Naive thymus-derived CD4-positive, alpha-beta T cell (primary cell): ENCODE measurements at regions not wholly inside any gene's neighbourhood (a gene's known extent, or its start where the extent isn't known, plus 50 kb on each side); places are given as distances from the start of the nearest gene placed in this dataset.

ENCODE experiments used
- ATAC-seq: fragments of 150-1000 bp; cut with Tn5 transposase; 2 replicates; pipeline ENCODE4 v1.10.0; 2021; ENCODE audit warnings: mild to moderate bottlenecking, moderate library complexity
- CTCF ChIA-PET: fragments of 350-600 bp; sonication (Branson Sonifier 250); formaldehyde crosslinking; loops from one replicate; lab custom pipeline; 2021; ENCODE audit warnings: antibody characterized with exemption; lab: Charles Lee
- POLR2A ChIA-PET: fragments of 350-600 bp; sonication (Branson Sonifier 250); formaldehyde crosslinking; loops from one replicate; lab custom pipeline; 2021; ENCODE audit warnings: antibody characterized with exemption, inconsistent platforms; lab: Charles Lee
- DNase-seq, 9 donors: peaks; one replicate each; pipeline versions ENCODE4 v3.0.0 to v3.0.0-alpha.2; 2020 to 2022; ENCODE audit warnings: mixed read lengths in 1 of 9
- H3K27ac ChIP-seq: one replicate; pipeline ENCODE4 v1.7.0; 2013; ENCODE audit warnings: mild to moderate bottlenecking, low read depth, low read length, moderate library complexity
- H3K27me3 ChIP-seq, 2 donors: one replicate each; pipeline ENCODE4 v1.7.0; 2013; ENCODE audit warnings: low read length in 2 of 2, mild to moderate bottlenecking in 2 of 2, moderate library complexity in 2 of 2; ENCODE audit not compliant: control insufficient read depth in 2 of 2, insufficient read depth in 2 of 2
- H3K36me3 ChIP-seq, 3 experiments: 1 replicate in 2 of 3; 2 replicates in 1 of 3; pipeline ENCODE4 v1.7.0; 2013; ENCODE audit warnings: low read length in 3 of 3, mild to moderate bottlenecking in 3 of 3, moderate library complexity in 1 of 3; ENCODE audit not compliant: insufficient read depth in 3 of 3, control insufficient read depth in 2 of 3
- H3K4me1 ChIP-seq, 2 donors: one replicate each; pipeline ENCODE4 v1.7.0; 2013; ENCODE audit warnings: low read length in 2 of 2, mild to moderate bottlenecking in 2 of 2, moderate library complexity in 1 of 2; ENCODE audit not compliant: control insufficient read depth in 2 of 2, insufficient read depth in 2 of 2
- H3K4me3 ChIP-seq: 2 replicates; pipeline ENCODE4 v1.7.0; 2013; ENCODE audit warnings: mild to moderate bottlenecking, low read length
- H3K9me3 ChIP-seq, 3 experiments: 1 replicate in 2 of 3; 2 replicates in 1 of 3; pipeline ENCODE4 v1.7.0; 2013; ENCODE audit warnings: low read length in 3 of 3; ENCODE audit not compliant: control insufficient read depth in 2 of 3
- H3K27ac Mint-ChIP-seq, 9 donors: one replicate each; pipeline ENCODE4 v1.8.0; 2020 to 2022; ENCODE audit warnings: mixed read lengths in 9 of 9, mild to moderate bottlenecking in 8 of 9, moderate library complexity in 5 of 9, inconsistent platforms in 2 of 9
- H3K27me3 Mint-ChIP-seq, 5 donors: one replicate each; pipeline ENCODE4 v1.8.0; 2021 to 2022; ENCODE audit warnings: mixed read lengths in 5 of 5, mild to moderate bottlenecking in 1 of 5
- H3K36me3 Mint-ChIP-seq, 5 donors: one replicate each; pipeline ENCODE4 v1.8.0; 2020 to 2022; ENCODE audit warnings: mixed read lengths in 5 of 5, mild to moderate bottlenecking in 3 of 5, inconsistent platforms in 1 of 5
- H3K4me1 Mint-ChIP-seq, 7 donors: one replicate each; pipeline ENCODE4 v1.8.0; 2020 to 2022; ENCODE audit warnings: mixed read lengths in 7 of 7, mild to moderate bottlenecking in 3 of 7, inconsistent platforms in 1 of 7
- H3K4me3 Mint-ChIP-seq, 10 donors: one replicate each; pipeline ENCODE4 v1.8.0; 2020 to 2022; ENCODE audit warnings: mild to moderate bottlenecking in 10 of 10, mixed read lengths in 10 of 10, moderate library complexity in 6 of 10, inconsistent platforms in 2 of 10
- H3K9me3 Mint-ChIP-seq, 11 donors: one replicate each; pipeline ENCODE4 v1.8.0; 2020 to 2022; ENCODE audit warnings: mixed read lengths in 11 of 11, mild to moderate bottlenecking in 4 of 11, inconsistent platforms in 1 of 11, moderate library complexity in 1 of 11
- intact Hi-C, 2 donors: fragments of 100-400 bp; cut with micrococcal nuclease; formaldehyde crosslinking; loops; one replicate each; pipeline ENCODE4 v1.15.1; 2023

DNA sequence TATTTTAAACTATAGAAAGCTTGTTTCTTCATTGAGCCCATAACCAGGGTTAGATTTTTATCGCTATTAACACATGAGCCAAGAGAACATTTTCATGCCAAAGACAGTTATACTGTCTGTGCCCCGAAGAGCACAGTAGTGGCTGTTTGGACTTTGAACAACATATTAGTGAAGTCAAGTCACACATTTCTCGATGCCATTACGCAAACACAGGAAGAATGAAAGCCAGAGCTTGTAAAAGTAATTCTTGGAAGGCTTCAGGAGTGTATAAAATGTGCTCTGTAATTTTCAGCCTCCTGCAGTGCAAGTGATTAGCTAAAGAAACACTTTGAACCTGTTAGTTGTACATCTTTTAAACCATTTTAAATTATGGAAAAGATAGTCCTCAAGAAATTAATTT, 590.7 kb upstream of the PITX2 start:
- no peaks in the 10 kb centered on the region for H3K36me3 Mint-ChIP-seq

DNA sequence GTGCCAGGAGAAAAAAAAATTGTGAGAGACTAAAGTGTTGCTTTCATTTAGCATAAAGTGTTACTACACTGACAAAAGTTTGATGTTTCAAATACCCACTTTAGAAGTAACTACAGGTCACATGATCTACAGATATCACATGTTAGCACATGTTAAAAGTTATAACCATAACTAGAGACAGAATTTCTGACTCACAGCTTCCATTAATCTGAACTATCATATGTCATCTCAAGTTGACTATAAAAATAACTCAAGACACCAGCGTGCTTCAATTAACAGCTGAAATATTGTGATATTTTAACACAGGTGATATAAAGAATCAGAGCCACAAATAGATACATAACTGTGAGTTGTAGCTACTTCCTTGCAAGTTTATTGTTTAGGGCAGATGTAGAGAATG, 591.5 kb upstream of the PITX2 start:
- Histone ChIP-seq H3K4me3 (no peak overlapping the region), H3K9me3 (no peaks in the 10 kb centered on the region), H3K27me3 (no peaks in the 10 kb centered on the region), H3K4me1 (no peaks in the 10 kb centered on the region), H3K27ac (no peak overlapping the region), H3K36me3 (no peaks in the 10 kb centered on the region)
- Mint-ChIP-seq H3K4me3 (no peak overlapping the region), H3K4me1 (no peaks in the 10 kb centered on the region), H3K9me3 (peaks cover 0 to 8% (median 0%) of the 10 kb centered on the region in 11 donors), H3K27ac (no peak overlapping the region), H3K27me3 (no peaks in the 10 kb centered on the region), H3K36me3 (no peaks in the 10 kb centered on the region)
- intact Hi-C loops: no loop called here
- ChIA-PET CTCF (no interaction called here), POLR2A (no interaction called here)
- no peak for ATAC-seq
- DNase-seq: no peak

More for the DNA sequence above, 590.7 kb upstream of the PITX2 start:
- intact Hi-C loops: no loop called here
- no peak for DNase-seq
- Mint-ChIP-seq H3K27me3 (no peaks in the 10 kb centered on the region), H3K27ac (no peak overlapping the region), H3K4me3 (no peak overlapping the region), H3K9me3 (peaks cover 0 to 8% (median 0%) of the 10 kb centered on the region in 11 donors), H3K4me1 (no peaks in the 10 kb centered on the region)
- no peaks in the 10 kb centered on the region for H3K36me3 ChIP-seq
- ATAC-seq: no peak
- no peak overlapping the region for H3K4me3 ChIP-seq
- no peak overlapping the region for H3K27ac ChIP-seq
- CTCF ChIA-PET: no interaction called here
- H3K9me3 ChIP-seq: no peaks in the 10 kb centered on the region
- POLR2A ChIA-PET: no interaction called here
- H3K4me1 ChIP-seq: no peaks in the 10 kb centered on the region
- H3K27me3 ChIP-seq: no peaks in the 10 kb centered on the region

DNA sequence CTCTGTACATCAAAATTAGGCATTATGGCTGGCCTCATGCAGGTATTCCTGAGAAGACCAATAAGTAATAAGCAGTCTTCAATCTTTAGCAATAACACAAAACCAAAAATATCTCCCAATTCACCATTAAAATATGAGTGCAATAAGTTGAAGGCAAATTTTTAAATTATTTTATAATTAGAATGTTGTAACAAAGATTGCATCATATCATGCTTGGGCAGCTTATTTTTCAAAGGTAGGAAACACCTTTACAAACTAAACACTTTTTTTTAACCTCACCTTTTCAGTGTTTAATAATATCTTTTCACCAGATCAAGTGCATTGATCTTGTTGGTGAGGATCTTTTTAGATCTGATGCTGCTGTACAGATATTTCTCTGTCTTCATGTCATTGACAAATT, 592.9 kb upstream of the PITX2 start:
- intact Hi-C loops: no loop called here
- H3K36me3 Mint-ChIP-seq: no peaks in the 10 kb centered on the region
- Histone ChIP-seq H3K36me3 (no peaks in the 10 kb centered on the region), H3K27ac (no peak overlapping the region), H3K4me1 (no peaks in the 10 kb centered on the region), H3K4me3 (no peak overlapping the region), H3K27me3 (no peaks in the 10 kb centered on the region), H3K9me3 (no peaks in the 10 kb centered on the region)
- no peak for DNase-seq
- no peak overlapping the region for H3K4me3 Mint-ChIP-seq
- no peaks in the 10 kb centered on the region for H3K4me1 Mint-ChIP-seq
- ChIA-PET POLR2A (no interaction called here), CTCF (no interaction called here)
- ATAC-seq: no peak
- peaks cover 0 to 10% (median 0%) of the 10 kb centered on the region in 11 donors for H3K9me3 Mint-ChIP-seq
- H3K27me3 Mint-ChIP-seq: no peaks in the 10 kb centered on the region
- no peak overlapping the region for H3K27ac Mint-ChIP-seq

DNA sequence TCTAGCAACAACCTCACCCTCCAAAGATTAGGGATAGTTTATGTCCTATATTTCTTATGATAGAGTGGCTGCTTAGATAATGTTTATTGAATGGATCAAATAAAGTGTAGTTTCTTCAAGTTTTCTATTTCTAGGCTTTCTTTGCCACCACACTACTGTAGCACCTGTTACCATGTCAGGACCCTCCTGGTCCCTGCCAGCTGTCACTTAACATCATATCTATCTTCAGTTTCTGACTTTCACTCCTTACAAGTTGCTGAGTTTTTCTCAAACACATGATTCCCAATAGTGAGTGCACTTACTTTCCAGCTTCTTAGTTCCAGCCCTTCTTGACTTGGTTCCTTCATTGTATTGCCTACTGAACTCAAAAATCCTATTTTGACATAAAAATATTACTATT, 593.9 kb upstream of the PITX2 start:
- Histone ChIP-seq H3K4me3 (no peak overlapping the region), H3K9me3 (no peaks in the 10 kb centered on the region), H3K27me3 (no peaks in the 10 kb centered on the region), H3K27ac (no peak overlapping the region), H3K4me1 (no peaks in the 10 kb centered on the region), H3K36me3 (no peaks in the 10 kb centered on the region)
- Mint-ChIP-seq H3K4me1 (no peaks in the 10 kb centered on the region), H3K27ac (no peak overlapping the region), H3K36me3 (no peaks in the 10 kb centered on the region), H3K9me3 (peaks cover 0 to 11% (median 0%) of the 10 kb centered on the region in 11 donors), H3K4me3 (no peak overlapping the region), H3K27me3 (no peaks in the 10 kb centered on the region)
- ChIA-PET POLR2A (no interaction called here), CTCF (no interaction called here)
- ATAC-seq (no peak), DNase-seq (no peak)
- intact Hi-C loops: no loop called here

DNA sequence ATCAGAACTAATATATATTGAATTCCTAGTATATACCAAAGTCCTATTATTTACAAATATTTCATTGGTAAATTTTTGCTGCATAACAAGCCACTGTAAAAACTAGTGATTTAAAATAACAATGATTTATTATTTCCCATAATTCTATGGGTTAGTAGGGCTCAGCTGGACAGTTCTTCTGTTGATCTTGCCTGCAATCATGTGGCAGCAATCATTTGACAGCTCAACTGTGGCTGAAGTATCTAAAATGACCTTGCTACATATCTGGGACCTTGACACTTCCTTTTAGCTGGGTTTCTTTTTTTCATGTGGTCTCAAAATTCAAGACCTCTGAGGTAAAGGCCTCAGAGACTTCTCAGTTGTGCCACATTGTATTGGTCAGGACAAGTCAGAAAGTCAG, 598.5 kb upstream of the PITX2 start:
- H3K4me1 Mint-ChIP-seq: no peaks in the 10 kb centered on the region
- Histone ChIP-seq H3K27ac (no peak overlapping the region), H3K36me3 (no peaks in the 10 kb centered on the region), H3K9me3 (no peaks in the 10 kb centered on the region), H3K27me3 (no peaks in the 10 kb centered on the region), H3K4me3 (no peak overlapping the region), H3K4me1 (no peaks in the 10 kb centered on the region)
- ChIA-PET POLR2A (no interaction called here), CTCF (no interaction called here)
- H3K27me3 Mint-ChIP-seq: no peaks in the 10 kb centered on the region
- H3K36me3 Mint-ChIP-seq: no peaks in the 10 kb centered on the region
- no peak overlapping the region for H3K4me3 Mint-ChIP-seq
- DNase-seq (no peak), ATAC-seq (no peak)
- intact Hi-C loops: no loop called here
- H3K9me3 Mint-ChIP-seq: peaks cover 0 to 6% (median 0%) of the 10 kb centered on the region in 11 donors
- no peak overlapping the region for H3K27ac Mint-ChIP-seq

DNA sequence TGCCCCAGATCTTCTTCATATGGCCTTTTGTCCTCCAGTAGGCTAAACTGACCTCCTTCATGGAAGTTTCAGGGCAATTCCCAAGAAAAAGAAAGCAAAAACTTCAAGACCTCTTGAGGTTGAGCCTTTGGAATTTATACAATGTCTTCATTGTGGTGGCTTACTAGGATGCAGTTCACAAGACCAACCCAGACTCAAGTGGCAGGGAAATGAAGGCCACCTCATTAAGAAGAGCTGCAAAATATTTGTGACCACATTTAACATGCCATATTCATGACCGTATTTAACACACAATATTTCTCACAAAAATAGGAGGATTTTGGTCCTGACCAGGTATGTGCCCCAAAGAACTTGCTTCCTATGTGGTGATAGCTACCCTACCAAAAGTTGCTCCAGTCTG, 605.5 kb upstream of the PITX2 start:
- H3K27ac Mint-ChIP-seq: no peak overlapping the region
- H3K9me3 Mint-ChIP-seq: peaks cover 0 to 11% (median 5%) of the 10 kb centered on the region in 11 donors
- H3K36me3 Mint-ChIP-seq: no peaks in the 10 kb centered on the region
- ATAC-seq (no peak), DNase-seq (no peak)
- Histone ChIP-seq H3K4me1 (no peaks in the 10 kb centered on the region), H3K27ac (no peak overlapping the region), H3K9me3 (no peaks in the 10 kb centered on the region), H3K4me3 (no peak overlapping the region), H3K36me3 (no peaks in the 10 kb centered on the region), H3K27me3 (no peaks in the 10 kb centered on the region)
- ChIA-PET CTCF (no interaction called here), POLR2A (no interaction called here)
- intact Hi-C loops: no loop called here
- no peak overlapping the region for H3K4me3 Mint-ChIP-seq
- H3K27me3 Mint-ChIP-seq: no peaks in the 10 kb centered on the region
- H3K4me1 Mint-ChIP-seq: no peaks in the 10 kb centered on the region

DNA sequence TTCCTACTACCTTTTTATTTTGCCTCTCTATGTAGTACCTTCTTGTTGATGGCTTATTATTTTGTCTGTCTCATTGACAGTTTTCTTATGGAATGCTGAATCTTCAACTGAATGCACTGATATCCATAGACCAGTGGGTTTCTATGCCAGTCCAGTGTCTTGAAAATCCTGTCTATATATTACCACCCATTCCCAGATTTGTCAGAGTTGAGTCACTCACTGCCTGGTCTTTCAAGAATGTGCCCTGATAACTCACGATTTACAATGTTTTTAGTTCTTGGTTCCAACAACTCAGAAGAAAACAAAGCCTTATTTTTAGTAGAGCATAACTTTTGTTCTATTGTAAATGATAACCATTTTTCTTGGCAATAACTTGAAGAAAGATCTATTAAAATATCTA, 606.0 kb upstream of the PITX2 start:
- ChIA-PET CTCF (no interaction called here), POLR2A (no interaction called here)
- peaks cover 0 to 11% (median 5%) of the 10 kb centered on the region in 11 donors for H3K9me3 Mint-ChIP-seq
- Histone ChIP-seq H3K9me3 (no peaks in the 10 kb centered on the region), H3K4me3 (no peak overlapping the region), H3K4me1 (no peaks in the 10 kb centered on the region), H3K36me3 (no peaks in the 10 kb centered on the region), H3K27ac (no peak overlapping the region), H3K27me3 (no peaks in the 10 kb centered on the region)
- ATAC-seq (no peak), DNase-seq (no peak)
- no peaks in the 10 kb centered on the region for H3K27me3 Mint-ChIP-seq
- intact Hi-C loops: no loop called here
- H3K4me3 Mint-ChIP-seq: no peak overlapping the region
- H3K4me1 Mint-ChIP-seq: no peaks in the 10 kb centered on the region
- H3K27ac Mint-ChIP-seq: no peak overlapping the region
- no peaks in the 10 kb centered on the region for H3K36me3 Mint-ChIP-seq
